IMR-90 (cell line): ENCODE measurements at regions not wholly inside any gene's neighbourhood (a gene's known extent, or its start where the extent isn't known, plus 50 kb on each side); places are given as distances from the start of the nearest gene placed in this dataset.

ENCODE experiments used
- ATAC-seq: fragments of 200-7000 bp; cut with Tn5 transposase; 2 replicates; pipeline ENCODE4 v1.9.1; 2020; ENCODE audit warnings: low read depth, mild to moderate bottlenecking, moderate library complexity
- BruUV-seq: library from RNA; stranded (reverse); fragments of 400-500 nt; replicated peaks from 2 replicates; lab custom pipeline; 2021; lab: Mats Ljungman, UMichigan
- CTCF ChIA-PET: fragments of 300-600 bp; formaldehyde crosslinking; extraction: SDS; loops from one replicate; lab custom pipeline; 2021; ENCODE audit warnings: antibody characterized with exemption; lab: Yijun Ruan, JAX
- POLR2A ChIA-PET: fragments of 300-600 bp; sonication (Branson Sonifier 250); formaldehyde crosslinking; loops from one replicate; lab custom pipeline; 2022; ENCODE audit warnings: antibody characterized with exemption; ENCODE audit not compliant: unreplicated experiment; lab: Charles Lee
- DNase-seq: peaks from one replicate; pipeline ENCODE4 v3.0.0; 2013
- H2AFZ ChIP-seq: replicated peaks from 2 replicates; pipeline ENCODE3; 2013; ENCODE audit warnings: low read length, mild to moderate bottlenecking; ENCODE audit not compliant: poor library complexity
- H2AK5ac ChIP-seq: 2 replicates; pipeline ENCODE4 v1.6.1; 2013; ENCODE audit warnings: low read depth, low read length, inconsistent platforms
- H2AK9ac ChIP-seq: replicated peaks from 2 replicates; pipeline ENCODE3; 2013; ENCODE audit warnings: mild to moderate bottlenecking, low read depth, low read length, moderate library complexity; ENCODE audit not compliant: poor library complexity
- H2BK120ac ChIP-seq: 2 replicates; pipeline ENCODE4 v1.6.1; 2013; ENCODE audit warnings: low read depth, low read length, inconsistent platforms
- H2BK15ac ChIP-seq: 3 replicates; pipeline ENCODE4 v1.6.1; 2013; ENCODE audit warnings: low read depth, low read length, inconsistent platforms
- H2BK20ac ChIP-seq: 2 replicates; pipeline ENCODE4 v1.6.1; 2013; ENCODE audit warnings: low read depth, mild to moderate bottlenecking, inconsistent platforms, low read length, moderate library complexity
- H2BK5ac ChIP-seq: 2 replicates; pipeline ENCODE4 v1.6.1; 2013; ENCODE audit warnings: mild to moderate bottlenecking, low read depth, low read length, inconsistent platforms; ENCODE audit not compliant: poor library complexity, severe bottlenecking
- H3K14ac ChIP-seq: replicated peaks from 2 replicates; pipeline ENCODE4 v1.6.1; 2013; ENCODE audit warnings: low read depth, low read length, inconsistent platforms
- H3K18ac ChIP-seq: 2 replicates; pipeline ENCODE4 v1.6.1; 2013; ENCODE audit warnings: low read depth, low read length, control low read depth
- H3K23ac ChIP-seq: 2 replicates; pipeline ENCODE4 v1.6.1; 2013; ENCODE audit warnings: low read depth, low read length, inconsistent platforms
- H3K27ac ChIP-seq: 2 replicates; pipeline ENCODE4 v1.5.1; 2013; ENCODE audit warnings: mild to moderate bottlenecking, control low read depth, low read length; ENCODE audit not compliant: insufficient read depth
- H3K27me3 ChIP-seq: 2 replicates; pipeline ENCODE4 v1.6.1; 2013; ENCODE audit warnings: low read length; ENCODE audit not compliant: control insufficient read depth, insufficient read depth
- H3K36me3 ChIP-seq: 2 replicates; pipeline ENCODE4 v1.6.1; 2013; ENCODE audit warnings: low read length, mixed read lengths; ENCODE audit not compliant: control insufficient read depth, insufficient read depth
- H3K4ac ChIP-seq: 2 replicates; pipeline ENCODE4 v1.6.1; 2013; ENCODE audit warnings: low read depth, low read length, inconsistent platforms
- H3K4me1 ChIP-seq: 2 replicates; pipeline ENCODE4 v1.6.1; 2013; ENCODE audit warnings: low read length, mixed read lengths; ENCODE audit not compliant: control insufficient read depth, insufficient read depth
- H3K4me2 ChIP-seq: 2 replicates; pipeline ENCODE4 v1.6.1; 2013; ENCODE audit warnings: low read depth, mild to moderate bottlenecking, control low read depth, low read length, moderate library complexity
- H3K4me3 ChIP-seq: 2 replicates; pipeline ENCODE4 v1.5.1; 2013; ENCODE audit warnings: low read depth, mild to moderate bottlenecking, control low read depth, low read length, moderate library complexity; ENCODE audit not compliant: insufficient read depth
- H3K56ac ChIP-seq: 2 replicates; pipeline ENCODE4 v1.6.1; 2013; ENCODE audit warnings: low read length, inconsistent platforms; ENCODE audit not compliant: insufficient read depth; ENCODE audit errors: extremely low read depth
- H3K79me1 ChIP-seq, 2 experiments: 2 replicates each; pipeline ENCODE4 v1.6.1; 2013; ENCODE audit warnings: low read length in 2 of 2, inconsistent platforms in 1 of 2, low read depth in 1 of 2
- H3K9ac ChIP-seq: 2 replicates; pipeline ENCODE4 v1.6.1; 2013; ENCODE audit warnings: low read depth, low read length, control low read depth
- H3K9me1 ChIP-seq: 2 replicates; pipeline ENCODE4 v1.6.1; 2013; ENCODE audit warnings: low read length, inconsistent platforms; ENCODE audit not compliant: insufficient read depth
- H3K9me3 ChIP-seq: 2 replicates; pipeline ENCODE4 v1.6.1; 2013; ENCODE audit warnings: low read length; ENCODE audit not compliant: control insufficient read depth, insufficient read depth
- H4K20me1 ChIP-seq: 2 replicates; pipeline ENCODE4 v1.6.1; 2013; ENCODE audit warnings: low read length, inconsistent platforms; ENCODE audit not compliant: insufficient read depth
- H4K5ac ChIP-seq: 2 replicates; pipeline ENCODE4 v1.6.1; 2013; ENCODE audit warnings: mild to moderate bottlenecking, low read depth, low read length, control low read depth
- H4K8ac ChIP-seq, 2 experiments: 2 replicates each; pipeline ENCODE4 v1.6.1; 2013; ENCODE audit warnings: low read depth in 2 of 2, low read length in 2 of 2, control low read depth in 1 of 2, inconsistent platforms in 1 of 2
- H4K91ac ChIP-seq: 2 replicates; pipeline ENCODE4 v1.6.1; 2013; ENCODE audit warnings: low read depth, low read length, inconsistent platforms; ENCODE audit not compliant: insufficient read depth
- CEBPB ChIP-seq: IDR thresholded peaks from 2 replicates; pipeline ENCODE4 v1.6.1; 2012; ENCODE audit warnings: low read depth, low read length, improper control_type of control experiment
- WGBS, 2 experiments: methylation state at CpG; one replicate each; pipeline versions ENCODE4 v1.1.5 to v1.1.7; 2013; ENCODE audit warnings: missing lambda C conversion rate in 2 of 2; ENCODE audit not compliant: insufficient read length in 1 of 2; ENCODE audit errors: extremely low coverage in 2 of 2; 5-methylcytosine and 5-hydroxymethylcytosine counted together
- dilution Hi-C: fragments of 300-500 bp; cut with HindIII; formaldehyde crosslinking; loops from one replicate; pipeline ENCODE4 v1.14.3; 2018; ENCODE audit warnings: low sequenced_read_pairs; ENCODE audit not compliant: unreplicated experiment
- in situ Hi-C: fragments of 300-500 bp; cut with MboI; formaldehyde crosslinking; loops from 3 replicates; pipeline ENCODE4 v1.14.3; 2019; ENCODE audit warnings: low sequenced_read_pairs, inconsistent platforms, mixed read lengths
- intact Hi-C: fragments of 100-400 bp; cut with micrococcal nuclease; formaldehyde crosslinking; loops from 2 replicates; pipeline ENCODE4 v1.10.0; 2022

DNA sequence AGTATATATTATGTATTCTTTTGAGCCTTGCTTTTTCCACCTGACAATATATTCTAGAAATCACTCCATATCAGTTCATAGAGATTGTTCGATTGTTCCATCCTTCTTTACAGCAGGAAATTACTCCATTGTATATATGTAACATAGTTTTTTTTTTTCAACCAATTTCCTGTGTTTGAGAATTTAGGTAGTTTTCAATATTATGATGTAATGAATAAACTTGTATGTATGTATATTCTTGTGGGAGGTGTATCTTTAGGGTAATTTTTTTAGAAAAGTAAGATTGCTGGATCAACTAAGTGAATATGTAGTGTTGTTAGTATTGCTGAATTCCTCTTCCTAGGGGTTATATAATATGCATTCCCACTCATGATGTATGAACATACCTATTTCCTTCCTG is 165.9 kb upstream of the PITX1 start:
- no peak overlapping the region for H4K8ac ChIP-seq
- POLR2A ChIA-PET, result no interaction called here

More for the DNA sequence above, 165.9 kb upstream of the PITX1 start:
- Histone ChIP-seq H3K14ac (no peak overlapping the region), H2BK120ac (no peak overlapping the region), H2BK15ac (no peak overlapping the region), H3K4me2 (no peak overlapping the region), H3K27ac (no peak overlapping the region), H3K36me3 (no peaks in the 10 kb centered on the region), H3K4me3 (no peak overlapping the region), H3K79me1 (no peaks in the 10 kb centered on the region), H3K9ac (no peak overlapping the region), H3K9me3 (peaks cover 5% of the 10 kb centered on the region; the same call in 1 of the 2 replicates), H3K9me1 (no peaks in the 10 kb centered on the region), H3K27me3 (no peaks in the 10 kb centered on the region), H3K4ac (no peak overlapping the region), H4K91ac (no peak overlapping the region), H2BK20ac (no peak overlapping the region), H3K18ac (no peak overlapping the region), H3K4me1 (peaks cover 2% of the 10 kb centered on the region), H4K5ac (no peak overlapping the region), H2BK5ac (no peak overlapping the region), H2AK5ac (no peak overlapping the region), H2AK9ac (no peak overlapping the region), H2AFZ (no peak overlapping the region), H4K20me1 (no peaks in the 10 kb centered on the region), H3K23ac (no peak overlapping the region), H3K56ac (no peak overlapping the region)
- dilution Hi-C loops (no loop called here), in situ Hi-C loops (loop anchor here (5.0 kb wide), 1 partner anchor 132 kb away; no protein-coding TSS in a partner anchor), intact Hi-C loops (loop anchor here (10.0 kb wide), 1 partner anchor 235 kb away; no protein-coding TSS in a partner anchor)
- TF ChIP-seq CEBPB, result no peak
- WGBS, 2 experiments, result no CpG with 5 or more reads among the region's 1 CpG
- CTCF ChIA-PET, result interaction anchor here (0.6 kb wide), 1 partner anchor 65 kb away, joined by 5 read pairs; no protein-coding TSS in a partner anchor
- ATAC-seq (no peak), DNase-seq (no peak)
- no TSS peak for BruUV-seq
